KMS-11 (cell line): ENCODE measurements at regions not wholly inside any gene's neighbourhood (a gene's known extent, or its start where the extent isn't known, plus 50 kb on each side); places are given as distances from the start of the nearest gene placed in this dataset.

Experiments used
- H2AFZ ChIP-seq: fragments of 200-600 bp; sonication (generic); 2 replicates; pipeline ENCODE4 v1.6.1; 2016; ENCODE audit warnings: antibody characterized with exemption, mixed run types, low read depth
- H3K27ac ChIP-seq: fragments of 200-600 bp; sonication (generic); 2 replicates; pipeline ENCODE4 v1.6.1; 2016; ENCODE audit warnings: mild to moderate bottlenecking, mixed run types
- H3K27me3 ChIP-seq: fragments of 200-600 bp; sonication (generic); 2 replicates; pipeline ENCODE4 v1.6.1; 2017; ENCODE audit warnings: mild to moderate bottlenecking, low read depth, mixed run types, moderate library complexity; ENCODE audit not compliant: insufficient read depth
- H3K36me3 ChIP-seq: fragments of 200-600 bp; sonication (generic); 2 replicates; pipeline ENCODE4 v1.6.1; 2017; ENCODE audit warnings: mild to moderate bottlenecking, mixed run types; ENCODE audit not compliant: insufficient read depth
- H3K4me1 ChIP-seq: fragments of 200-600 bp; sonication (generic); 2 replicates; pipeline ENCODE4 v1.6.1; 2016; ENCODE audit warnings: mild to moderate bottlenecking, low read depth, mixed run types; ENCODE audit not compliant: poor library complexity, severe bottlenecking
- H3K4me2 ChIP-seq: fragments of 200-600 bp; sonication (generic); 2 replicates; pipeline ENCODE4 v1.7.0; 2016; ENCODE audit warnings: mild to moderate bottlenecking, mixed run types
- H3K4me3 ChIP-seq: fragments of 200-600 bp; sonication (generic); IDR thresholded peaks from 2 replicates; pipeline ENCODE4 v1.6.1; 2017; ENCODE audit warnings: low read depth, low read length, mixed read lengths; ENCODE audit not compliant: insufficient read depth
- H3K79me2 ChIP-seq: fragments of 200-600 bp; sonication (generic); 2 replicates; pipeline ENCODE4 v1.6.1; 2016; ENCODE audit warnings: low read depth, mixed run types; ENCODE audit not compliant: insufficient read depth
- H3K9ac ChIP-seq: fragments of 200-600 bp; sonication (generic); 2 replicates; pipeline ENCODE4 v1.6.1; 2016; ENCODE audit warnings: mild to moderate bottlenecking, mixed run types
- H4K20me1 ChIP-seq: fragments of 200-600 bp; sonication (generic); 2 replicates; pipeline ENCODE4 v1.6.1; 2016; ENCODE audit warnings: mild to moderate bottlenecking, mixed run types; ENCODE audit not compliant: insufficient read depth
- TF ChIP-seq, protein P1 (sequence below): fragments of 200-600 bp; sonication (generic); conservative IDR thresholded peaks from 2 replicates; pipeline ENCODE4 v1.6.1; 2017; ENCODE audit warnings: low read depth, mild to moderate bottlenecking, antibody characterized with exemption, low read length, moderate library complexity, mixed read lengths

DNA sequence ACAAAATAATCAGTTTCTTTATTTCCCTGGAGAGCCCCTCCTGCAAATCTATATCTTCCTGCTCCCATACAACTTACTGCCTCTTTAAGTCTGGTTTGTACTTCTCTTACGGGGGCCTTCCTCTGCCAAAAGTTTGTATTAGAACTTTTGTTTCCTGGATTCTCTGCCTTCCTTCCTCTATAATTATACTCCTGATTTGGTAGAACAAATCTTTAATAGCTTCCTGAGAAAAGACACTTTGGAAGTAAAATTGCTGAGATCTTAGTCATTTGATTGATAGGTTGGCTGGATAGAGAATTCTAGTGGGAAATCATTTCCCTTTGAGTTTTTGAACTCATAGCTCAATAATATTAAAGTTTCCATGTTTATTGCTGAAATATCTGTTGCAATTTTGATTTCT, 499.2 kb downstream of the RAB38 start:
- H4K20me1 ChIP-seq, result no peaks in the 10 kb centered on the region
- no peaks in the 10 kb centered on the region for H3K4me1 ChIP-seq
- TF ChIP-seq, protein P1, sequence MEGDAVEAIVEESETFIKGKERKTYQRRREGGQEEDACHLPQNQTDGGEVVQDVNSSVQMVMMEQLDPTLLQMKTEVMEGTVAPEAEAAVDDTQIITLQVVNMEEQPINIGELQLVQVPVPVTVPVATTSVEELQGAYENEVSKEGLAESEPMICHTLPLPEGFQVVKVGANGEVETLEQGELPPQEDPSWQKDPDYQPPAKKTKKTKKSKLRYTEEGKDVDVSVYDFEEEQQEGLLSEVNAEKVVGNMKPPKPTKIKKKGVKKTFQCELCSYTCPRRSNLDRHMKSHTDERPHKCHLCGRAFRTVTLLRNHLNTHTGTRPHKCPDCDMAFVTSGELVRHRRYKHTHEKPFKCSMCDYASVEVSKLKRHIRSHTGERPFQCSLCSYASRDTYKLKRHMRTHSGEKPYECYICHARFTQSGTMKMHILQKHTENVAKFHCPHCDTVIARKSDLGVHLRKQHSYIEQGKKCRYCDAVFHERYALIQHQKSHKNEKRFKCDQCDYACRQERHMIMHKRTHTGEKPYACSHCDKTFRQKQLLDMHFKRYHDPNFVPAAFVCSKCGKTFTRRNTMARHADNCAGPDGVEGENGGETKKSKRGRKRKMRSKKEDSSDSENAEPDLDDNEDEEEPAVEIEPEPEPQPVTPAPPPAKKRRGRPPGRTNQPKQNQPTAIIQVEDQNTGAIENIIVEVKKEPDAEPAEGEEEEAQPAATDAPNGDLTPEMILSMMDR, result no peak
- no peaks in the 10 kb centered on the region for H3K27me3 ChIP-seq
- no peaks in the 10 kb centered on the region for H3K79me2 ChIP-seq
- H3K27ac ChIP-seq, result no peak overlapping the region
- no peak overlapping the region for H3K4me3 ChIP-seq
- H3K4me2 ChIP-seq, result no peak overlapping the region
- no peak overlapping the region for H3K9ac ChIP-seq
- no peak overlapping the region for H2AFZ ChIP-seq
- H3K36me3 ChIP-seq, result no peaks in the 10 kb centered on the region

DNA sequence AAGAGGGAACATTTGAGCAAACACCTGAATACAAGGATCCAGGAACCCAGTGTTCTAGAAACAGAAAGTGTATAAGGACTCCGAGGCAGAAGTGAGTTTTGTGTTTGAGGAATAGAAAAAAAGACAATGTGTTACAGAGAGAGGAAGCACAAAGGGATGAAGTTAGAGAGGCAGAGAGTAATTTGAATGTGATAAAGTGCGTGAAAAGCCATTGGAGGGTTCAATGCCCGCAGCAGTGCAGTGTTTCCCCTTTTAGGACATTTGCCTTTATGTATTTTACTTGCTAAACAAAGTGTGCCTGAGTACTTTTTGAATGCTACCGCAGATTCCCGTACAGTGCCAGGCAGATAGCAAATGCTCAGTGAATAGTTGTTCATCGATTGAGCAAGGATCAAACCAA, 508.5 kb downstream of the RAB38 start:
- TF ChIP-seq, protein P1, result no peak
- Histone ChIP-seq H3K9ac (no peak overlapping the region), H3K4me3 (no peak overlapping the region), H4K20me1 (no peaks in the 10 kb centered on the region), H3K36me3 (no peaks in the 10 kb centered on the region), H3K4me2 (no peak overlapping the region), H3K79me2 (no peaks in the 10 kb centered on the region), H2AFZ (no peak overlapping the region), H3K4me1 (no peaks in the 10 kb centered on the region), H3K27ac (no peak overlapping the region), H3K27me3 (no peaks in the 10 kb centered on the region)

DNA sequence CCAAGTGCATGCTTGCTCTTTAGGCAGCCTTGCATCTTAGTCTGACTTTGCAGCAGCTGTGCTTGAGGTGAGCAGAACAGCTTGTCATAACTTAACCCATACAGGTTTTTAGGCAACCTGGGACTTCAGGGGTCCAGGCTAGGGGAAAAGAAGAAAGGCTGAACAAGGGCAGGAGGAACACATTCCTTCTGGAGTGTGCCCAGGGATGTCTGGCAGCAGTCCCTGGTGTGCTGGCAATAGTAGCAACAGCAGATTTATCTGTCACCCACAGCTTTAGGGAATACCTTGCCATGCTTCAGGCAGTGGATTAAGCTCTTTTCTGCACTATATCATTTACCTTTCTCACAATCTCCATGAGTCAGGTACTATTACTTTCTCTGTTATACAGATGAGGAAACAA, 513.0 kb downstream of the RAB38 start:
- no peak overlapping the region for H3K4me3 ChIP-seq
- H3K27ac ChIP-seq, result no peak overlapping the region
- H3K27me3 ChIP-seq, result no peaks in the 10 kb centered on the region
- TF ChIP-seq, protein P1, result no peak
- no peak overlapping the region for H2AFZ ChIP-seq
- H3K4me2 ChIP-seq, result no peak overlapping the region
- no peak overlapping the region for H3K9ac ChIP-seq
- no peaks in the 10 kb centered on the region for H3K4me1 ChIP-seq
- H3K79me2 ChIP-seq, result no peaks in the 10 kb centered on the region
- no peaks in the 10 kb centered on the region for H3K36me3 ChIP-seq
- H4K20me1 ChIP-seq, result no peaks in the 10 kb centered on the region

DNA sequence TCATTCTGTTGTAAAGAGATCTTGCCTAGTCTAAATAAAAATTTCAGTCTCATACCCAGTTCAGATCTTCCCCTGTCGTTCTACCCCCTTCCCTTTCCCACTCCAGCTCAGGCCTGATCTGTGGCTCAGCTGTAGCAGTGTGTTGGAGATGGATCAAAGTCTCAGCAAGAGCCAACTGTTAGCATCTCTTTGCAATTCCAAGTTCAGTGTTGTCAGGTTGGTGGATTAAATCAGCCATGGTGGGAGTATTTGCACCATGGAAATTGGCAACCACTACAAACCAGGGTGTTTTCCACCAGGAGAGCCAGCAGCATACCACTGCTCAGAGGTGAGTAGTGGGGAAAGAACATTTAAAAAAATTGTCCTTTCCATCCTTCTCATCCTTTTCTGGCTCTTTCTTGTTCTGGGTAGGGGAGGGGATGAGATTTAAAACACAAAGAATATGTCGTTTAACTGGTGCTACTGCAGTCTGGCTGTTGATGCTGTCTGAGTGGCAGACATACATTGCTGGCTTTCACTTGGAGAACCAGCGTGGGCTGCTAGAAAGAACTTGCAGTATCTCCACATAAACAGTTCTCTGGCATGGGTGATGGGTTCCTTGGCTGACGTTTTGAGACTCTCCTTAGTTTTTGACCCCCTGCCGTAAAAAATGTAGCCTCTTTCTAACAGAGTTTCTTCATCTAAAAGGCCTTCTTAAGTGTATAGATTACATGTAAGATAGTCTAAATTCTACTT, 514.1 kb downstream of the RAB38 start:
- H3K4me2 ChIP-seq, result no peak overlapping the region
- no peaks in the 10 kb centered on the region for H3K27me3 ChIP-seq

More for the DNA sequence above, 514.1 kb downstream of the RAB38 start:
- TF ChIP-seq, protein P1, result no peak
- Histone ChIP-seq H3K27ac (no peak overlapping the region), H3K79me2 (no peaks in the 10 kb centered on the region), H3K4me3 (no peak overlapping the region), H2AFZ (no peak overlapping the region), H3K9ac (no peak overlapping the region), H3K36me3 (no peaks in the 10 kb centered on the region), H4K20me1 (no peaks in the 10 kb centered on the region), H3K4me1 (no peaks in the 10 kb centered on the region)
